ENCODE measurements at regions not wholly inside any gene's neighbourhood (a gene's known extent, or its start where the extent isn't known, plus 50 kb on each side); places are given as distances from the start of the nearest gene placed in this dataset.
"Not testable (repeated sequence)": the region's sequence is repeated elsewhere in the genome, so short reads cannot be mapped to it uniquely, and the experiment has no call there.

DNA sequence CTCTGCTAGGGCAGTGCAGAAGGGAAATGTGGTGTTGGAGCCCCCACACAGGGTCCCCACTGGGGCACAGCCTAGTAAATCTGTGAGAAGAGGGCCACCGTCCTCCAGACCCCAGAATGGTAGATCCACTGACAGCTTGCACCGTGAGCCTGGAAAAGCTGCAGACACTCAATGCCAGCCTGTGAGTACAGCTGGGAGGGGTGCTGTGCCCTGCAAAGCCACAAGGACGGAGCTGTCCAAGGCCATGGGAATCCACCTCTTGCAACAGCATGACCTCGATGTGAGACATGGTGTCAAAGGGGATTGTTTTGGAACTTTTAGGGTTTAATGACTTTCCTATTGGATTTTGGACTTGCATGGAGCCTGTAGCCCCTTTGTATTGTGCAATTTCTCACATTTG lies 220.8 kb upstream of the BRINP3 start:
- TF ChIP-seq, protein P1, sequence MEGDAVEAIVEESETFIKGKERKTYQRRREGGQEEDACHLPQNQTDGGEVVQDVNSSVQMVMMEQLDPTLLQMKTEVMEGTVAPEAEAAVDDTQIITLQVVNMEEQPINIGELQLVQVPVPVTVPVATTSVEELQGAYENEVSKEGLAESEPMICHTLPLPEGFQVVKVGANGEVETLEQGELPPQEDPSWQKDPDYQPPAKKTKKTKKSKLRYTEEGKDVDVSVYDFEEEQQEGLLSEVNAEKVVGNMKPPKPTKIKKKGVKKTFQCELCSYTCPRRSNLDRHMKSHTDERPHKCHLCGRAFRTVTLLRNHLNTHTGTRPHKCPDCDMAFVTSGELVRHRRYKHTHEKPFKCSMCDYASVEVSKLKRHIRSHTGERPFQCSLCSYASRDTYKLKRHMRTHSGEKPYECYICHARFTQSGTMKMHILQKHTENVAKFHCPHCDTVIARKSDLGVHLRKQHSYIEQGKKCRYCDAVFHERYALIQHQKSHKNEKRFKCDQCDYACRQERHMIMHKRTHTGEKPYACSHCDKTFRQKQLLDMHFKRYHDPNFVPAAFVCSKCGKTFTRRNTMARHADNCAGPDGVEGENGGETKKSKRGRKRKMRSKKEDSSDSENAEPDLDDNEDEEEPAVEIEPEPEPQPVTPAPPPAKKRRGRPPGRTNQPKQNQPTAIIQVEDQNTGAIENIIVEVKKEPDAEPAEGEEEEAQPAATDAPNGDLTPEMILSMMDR (IDR thresholded peaks at IDR 0.05 in 2 of 3, conservative IDR thresholded peaks at IDR 0.05 in 1 of 3; ENCODE audit: insufficient read depth in 2 of 3, low read depth in 1 of 3, low read length in 3 of 3): not testable (repeated sequence)
- TF ChIP-seq, protein P2, sequence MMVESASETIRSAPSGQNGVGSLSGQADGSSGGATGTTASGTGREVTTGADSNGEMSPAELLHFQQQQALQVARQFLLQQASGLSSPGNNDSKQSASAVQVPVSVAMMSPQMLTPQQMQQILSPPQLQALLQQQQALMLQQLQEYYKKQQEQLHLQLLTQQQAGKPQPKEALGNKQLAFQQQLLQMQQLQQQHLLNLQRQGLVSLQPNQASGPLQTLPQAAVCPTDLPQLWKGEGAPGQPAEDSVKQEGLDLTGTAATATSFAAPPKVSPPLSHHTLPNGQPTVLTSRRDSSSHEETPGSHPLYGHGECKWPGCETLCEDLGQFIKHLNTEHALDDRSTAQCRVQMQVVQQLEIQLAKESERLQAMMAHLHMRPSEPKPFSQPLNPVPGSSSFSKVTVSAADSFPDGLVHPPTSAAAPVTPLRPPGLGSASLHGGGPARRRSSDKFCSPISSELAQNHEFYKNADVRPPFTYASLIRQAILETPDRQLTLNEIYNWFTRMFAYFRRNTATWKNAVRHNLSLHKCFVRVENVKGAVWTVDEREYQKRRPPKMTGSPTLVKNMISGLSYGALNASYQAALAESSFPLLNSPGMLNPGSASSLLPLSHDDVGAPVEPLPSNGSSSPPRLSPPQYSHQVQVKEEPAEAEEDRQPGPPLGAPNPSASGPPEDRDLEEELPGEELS (CRISPR knock-in tag; IDR thresholded peaks at IDR 0.05; ENCODE audit: borderline replicate concordance): not testable (repeated sequence)
- TF ChIP-seq EP300 (IDR thresholded peaks at IDR 0.05; ENCODE audit: low read length); ARHGAP35 (IDR thresholded peaks at IDR 0.05; ENCODE audit: partially characterized antibody); POLR2A (conservative IDR thresholded peaks at IDR 0.05); CEBPB (tag; IDR thresholded peaks at IDR 0.05); NFYB (IDR thresholded peaks at IDR 0.05; ENCODE audit: extremely low read depth, insufficient read length); CHD4 (IDR thresholded peaks at IDR 0.05; ENCODE audit: insufficient read depth, insufficient replicate concordance, low read depth, low read length, poor library complexity, severe bottlenecking); ZNF583 (CRISPR knock-in tag; IDR thresholded peaks at IDR 0.05); ZNF311 (CRISPR knock-in tag; IDR thresholded peaks at IDR 0.05); MCM3 (IDR thresholded peaks at IDR 0.05): not testable (repeated sequence)
- TF ChIP-seq, protein P3, sequence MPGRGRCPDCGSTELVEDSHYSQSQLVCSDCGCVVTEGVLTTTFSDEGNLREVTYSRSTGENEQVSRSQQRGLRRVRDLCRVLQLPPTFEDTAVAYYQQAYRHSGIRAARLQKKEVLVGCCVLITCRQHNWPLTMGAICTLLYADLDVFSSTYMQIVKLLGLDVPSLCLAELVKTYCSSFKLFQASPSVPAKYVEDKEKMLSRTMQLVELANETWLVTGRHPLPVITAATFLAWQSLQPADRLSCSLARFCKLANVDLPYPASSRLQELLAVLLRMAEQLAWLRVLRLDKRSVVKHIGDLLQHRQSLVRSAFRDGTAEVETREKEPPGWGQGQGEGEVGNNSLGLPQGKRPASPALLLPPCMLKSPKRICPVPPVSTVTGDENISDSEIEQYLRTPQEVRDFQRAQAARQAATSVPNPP (IDR thresholded peaks at IDR 0.05; ENCODE audit: borderline replicate concordance, insufficient read depth, insufficient read length): not testable (repeated sequence)
- TF ChIP-seq, protein P4, sequence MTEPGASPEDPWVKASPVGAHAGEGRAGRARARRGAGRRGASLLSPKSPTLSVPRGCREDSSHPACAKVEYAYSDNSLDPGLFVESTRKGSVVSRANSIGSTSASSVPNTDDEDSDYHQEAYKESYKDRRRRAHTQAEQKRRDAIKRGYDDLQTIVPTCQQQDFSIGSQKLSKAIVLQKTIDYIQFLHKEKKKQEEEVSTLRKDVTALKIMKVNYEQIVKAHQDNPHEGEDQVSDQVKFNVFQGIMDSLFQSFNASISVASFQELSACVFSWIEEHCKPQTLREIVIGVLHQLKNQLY (CRISPR knock-in tag; conservative IDR thresholded peaks at IDR 0.05): not testable (repeated sequence)
